CD4-positive, alpha-beta T cell treated with Interleukin-6 for 4 hours (primary cell): ENCODE measurements at regions not wholly inside any gene's neighbourhood (a gene's known extent, or its start where the extent isn't known, plus 50 kb on each side); places are given as distances from the start of the nearest gene placed in this dataset.
"Not testable (repeated sequence)": the region's sequence is repeated elsewhere in the genome, so short reads cannot be mapped to it uniquely, and the experiment has no call there.

ENCODE experiments used
- DNase-seq: peaks from one replicate; pipeline ENCODE4 v3.0.0-alpha.2; 2020; ENCODE audit warnings: mixed read lengths

GRCh38 chr12:34306133-34306830, 284.0 kb downstream of the ALG10 start:
- DNase-seq = no peak

DNA sequence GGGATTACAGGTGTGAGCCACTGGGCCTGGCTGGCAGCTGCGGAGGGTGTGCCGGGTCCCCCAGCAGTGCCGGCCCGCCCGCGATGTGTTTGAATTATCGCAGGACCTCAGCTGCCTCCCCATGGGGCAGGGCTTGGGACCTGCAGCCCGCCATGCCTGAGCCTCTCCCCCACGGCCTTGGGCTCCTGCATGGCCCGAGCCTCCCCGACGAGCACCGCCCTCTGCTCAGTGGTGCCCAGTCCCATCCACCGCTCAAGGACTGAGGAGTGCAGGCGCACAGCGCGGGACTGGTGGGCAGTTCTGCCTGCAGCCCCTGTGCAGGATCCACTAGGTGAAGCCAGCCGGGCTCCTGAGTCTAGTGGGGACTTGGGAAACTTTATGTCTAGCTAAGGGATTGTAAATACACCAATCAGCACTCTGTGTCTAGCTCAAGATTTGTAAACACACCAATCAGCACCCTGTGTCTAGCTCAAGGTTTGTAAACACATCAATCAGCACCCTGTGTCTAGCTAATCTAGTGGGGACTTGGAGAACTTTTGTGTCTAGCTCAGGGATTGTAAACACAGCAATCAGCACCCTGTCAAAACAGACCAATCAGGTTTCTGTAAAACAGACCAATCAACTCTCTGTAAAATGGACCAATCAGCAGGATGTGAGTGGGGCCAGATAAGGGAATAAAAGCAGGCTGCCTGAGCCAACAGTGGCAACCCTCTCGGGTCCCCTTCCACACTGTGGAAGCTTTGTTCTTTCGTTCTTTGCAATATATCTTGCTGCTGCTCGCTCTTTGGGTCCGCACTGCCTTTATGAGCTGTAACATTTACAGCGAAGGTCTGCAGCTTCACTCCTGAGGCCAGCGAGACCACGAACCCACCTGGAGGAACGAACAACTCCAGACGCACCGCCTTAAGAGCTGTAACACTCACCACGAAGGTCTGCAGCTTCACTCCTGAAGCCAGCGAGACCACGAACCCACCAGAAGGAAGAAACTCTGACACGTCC, 287.8 kb downstream of the ALG10 start:
- not testable (repeated sequence) for DNase-seq

DNA sequence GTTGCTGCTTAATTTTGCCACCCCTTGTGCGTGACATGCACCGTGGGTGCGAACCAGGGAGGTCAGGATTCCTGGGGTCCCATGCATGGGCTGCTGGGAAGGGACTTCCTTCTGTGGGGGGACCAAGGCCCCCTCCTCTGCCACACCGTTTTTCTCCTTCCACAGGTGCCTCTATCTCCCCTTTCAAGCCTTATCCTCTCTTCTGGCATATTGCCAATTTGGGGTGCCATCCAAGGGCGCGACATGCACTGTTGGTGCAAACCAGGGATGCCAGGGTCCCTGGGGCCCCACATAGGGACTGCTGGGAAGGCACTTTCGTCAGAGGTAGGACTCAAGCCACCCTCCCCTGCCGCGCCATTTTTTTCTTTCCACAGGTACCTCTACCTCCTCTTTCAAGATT, 289.0 kb downstream of the ALG10 start:
- no peak for DNase-seq

GRCh38 chr12:34327671-34328070, 305.4 kb downstream of the ALG10 start:
- no peak for DNase-seq

DNA sequence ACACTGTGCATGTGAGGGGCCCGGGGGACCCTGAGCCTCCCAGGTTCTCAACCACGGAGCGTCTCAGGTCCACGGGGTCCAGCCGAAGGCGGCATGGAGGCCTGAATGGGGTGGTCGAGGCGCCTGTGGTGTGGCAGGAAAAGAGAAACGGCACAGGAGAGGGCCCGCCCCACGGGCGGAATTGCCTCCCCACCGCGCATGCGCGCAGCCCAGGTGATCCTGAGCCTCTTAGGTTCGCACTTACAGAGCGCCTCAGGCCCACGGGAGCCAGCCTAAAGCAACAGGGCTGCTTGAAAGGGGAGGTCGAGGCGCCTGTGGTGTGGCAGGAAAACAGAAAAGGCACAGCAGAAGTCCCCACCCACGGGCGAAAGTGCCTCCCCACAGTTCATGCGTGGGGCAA, 311.0 kb downstream of the ALG10 start:
- DNase-seq = no peak

- no peak for DNase-seq
Measured at GRCh38 chr12:34334538-34334937, 312.2 kb downstream of the ALG10 start.

GRCh38 chr12:34334953-34335743, 312.9 kb downstream of the ALG10 start:
- no peak for DNase-seq

DNA sequence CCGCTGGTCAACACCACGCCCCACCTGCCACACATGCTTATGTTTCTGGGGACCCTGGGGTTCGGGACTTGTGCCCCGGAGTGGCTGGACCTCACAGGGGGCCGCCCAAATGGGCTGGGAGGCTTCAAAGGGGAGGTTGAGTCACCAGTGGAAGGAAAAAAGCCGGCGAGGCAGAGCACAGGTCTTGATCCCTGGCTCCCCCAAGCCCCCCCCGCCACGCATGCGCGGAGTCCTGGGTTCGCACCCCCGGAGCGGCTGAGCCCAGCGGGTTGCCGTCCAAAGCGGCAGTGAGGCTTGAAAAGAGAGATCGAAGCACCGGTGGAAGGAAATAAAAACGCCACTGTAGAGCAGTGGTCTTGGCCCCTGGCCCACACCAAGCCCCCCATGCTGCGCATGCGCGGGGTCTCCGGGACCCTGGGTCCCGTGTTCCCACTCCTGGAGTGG, 313.5 kb downstream of the ALG10 start:
- no peak for DNase-seq

DNA sequence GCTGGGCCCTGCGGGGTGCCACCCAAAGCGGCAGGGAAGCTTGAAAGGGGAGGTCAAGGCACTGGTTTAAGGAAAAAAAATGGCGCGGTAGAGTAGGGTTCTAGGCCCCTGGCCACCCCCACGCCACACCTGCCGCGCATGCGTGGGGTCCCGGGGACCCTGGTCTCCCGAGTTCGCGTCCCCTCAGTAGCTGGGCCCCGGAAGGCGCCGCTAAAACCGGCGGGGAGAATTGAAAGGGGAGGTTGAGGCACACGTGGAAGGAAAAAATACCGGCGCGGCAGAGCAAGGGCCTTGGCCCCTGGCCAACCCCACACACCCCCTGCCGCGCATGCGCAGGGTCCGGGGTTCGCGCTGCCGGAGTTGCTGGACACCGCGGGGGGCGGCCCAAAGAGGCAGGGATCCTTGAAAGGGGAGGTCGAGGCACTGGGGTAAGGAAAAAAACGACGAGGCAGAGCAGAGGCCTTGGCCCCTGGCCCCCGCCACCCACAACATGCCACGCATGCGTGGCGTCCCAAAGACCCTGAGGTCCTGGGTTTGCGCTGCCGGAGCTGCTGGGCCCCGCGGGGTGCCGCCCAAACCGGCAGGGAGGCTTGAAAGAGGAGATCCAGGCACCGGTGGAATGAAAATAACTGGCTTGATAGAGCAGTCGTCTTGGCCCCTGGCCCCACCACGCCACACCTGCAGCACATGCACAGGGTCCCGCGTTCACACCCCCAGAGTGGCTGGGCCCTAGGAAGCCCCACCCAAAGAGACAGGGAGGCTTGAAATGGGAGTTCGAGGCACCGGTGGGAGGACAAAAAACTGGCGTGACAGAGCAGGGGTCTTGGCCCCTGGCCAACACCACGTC, 314.5 kb downstream of the ALG10 start:
- no peak for DNase-seq

DNA sequence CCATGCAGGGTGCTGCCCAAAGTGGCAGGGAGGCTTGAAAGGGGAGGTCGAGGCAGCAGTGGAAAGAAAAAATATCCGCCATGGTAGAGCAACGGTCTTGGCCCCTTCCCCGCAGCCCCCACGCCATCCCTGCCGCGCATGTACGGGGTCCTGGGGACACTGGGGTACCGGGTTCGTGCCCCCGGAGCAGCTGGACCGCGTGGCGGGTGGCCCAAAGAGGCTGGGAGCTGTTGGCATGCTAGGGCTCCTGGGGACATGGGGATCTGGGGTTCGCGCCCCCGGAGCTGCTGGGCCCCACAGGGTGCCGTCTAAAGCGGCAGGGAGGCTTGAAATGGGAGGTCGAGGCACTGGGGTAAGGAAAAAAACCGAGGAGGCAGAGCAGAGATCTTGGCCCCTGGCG, 316.5 kb downstream of the ALG10 start:
- no peak for DNase-seq

DNA sequence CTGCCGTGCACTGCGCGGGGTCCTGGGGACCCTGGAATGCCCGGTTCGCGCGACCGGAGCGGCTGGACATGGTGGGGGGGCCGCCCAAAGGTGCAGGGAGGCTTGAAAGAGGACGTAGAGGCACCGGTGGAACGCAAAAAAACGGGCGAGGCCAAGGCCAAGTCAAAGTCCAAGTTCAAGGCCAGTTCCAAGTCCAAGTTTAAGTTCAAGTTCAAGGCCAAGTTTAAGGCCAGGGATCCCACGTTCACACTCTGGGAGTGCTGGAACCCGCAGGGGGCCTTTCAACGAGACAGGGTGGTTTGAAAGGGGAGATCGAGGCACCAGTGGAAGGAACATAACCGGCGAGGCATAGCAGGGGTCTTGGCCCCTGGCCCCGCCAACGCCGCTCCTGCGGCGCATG, 317.6 kb downstream of the ALG10 start:
- no peak for DNase-seq

DNA sequence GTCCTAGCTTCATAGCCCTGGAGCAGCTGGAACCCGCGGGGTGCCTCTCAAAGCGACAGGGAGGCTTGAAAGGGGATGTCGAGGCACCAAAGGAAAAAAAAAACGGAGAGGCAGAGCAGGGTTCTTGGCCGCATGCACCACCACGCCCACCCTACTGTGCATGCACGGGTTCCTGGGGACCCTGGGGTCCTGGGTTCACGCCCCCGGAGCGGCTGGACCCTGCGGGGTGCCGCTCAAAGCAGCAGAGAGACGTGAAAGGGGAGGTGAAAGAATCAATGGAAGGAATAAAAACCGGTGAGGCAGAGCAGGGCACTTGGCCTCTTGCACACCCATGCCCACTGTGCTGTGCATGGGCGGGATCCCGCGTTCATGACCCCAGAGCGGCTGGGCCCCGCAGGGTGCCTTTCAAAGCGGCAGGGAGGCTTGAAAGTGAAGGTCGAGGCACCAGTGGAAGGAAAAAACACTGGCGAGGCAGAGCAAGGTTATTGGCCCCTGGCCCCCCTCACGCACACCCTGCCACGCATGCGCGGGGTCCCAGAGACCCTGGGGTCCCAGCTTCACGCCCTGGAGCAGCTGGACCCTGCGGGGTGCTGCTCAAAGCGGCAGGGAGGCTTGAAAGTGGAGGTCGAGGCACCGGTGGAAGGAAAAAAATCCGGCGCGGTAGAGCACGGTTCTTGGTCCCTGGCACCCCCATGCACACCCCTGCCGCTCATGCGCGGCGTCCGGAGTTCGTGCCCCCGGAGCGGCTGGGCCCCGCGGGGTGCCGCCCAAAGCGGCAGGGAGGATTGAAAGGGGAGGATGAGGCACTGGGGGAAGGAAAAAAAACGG, 318.5 kb downstream of the ALG10 start:
- no peak for DNase-seq

- DNase-seq = no peak
Measured at GRCh38 chr12:34341362-34341733, 319.1 kb downstream of the ALG10 start.

GRCh38 chr12:34342048-34342447, 319.8 kb downstream of the ALG10 start:
- no peak for DNase-seq

GRCh38 chr12:34343345-34343744, 321.0 kb downstream of the ALG10 start:
- no peak for DNase-seq

- no peak for DNase-seq
Measured at GRCh38 chr12:34343766-34344165, 321.5 kb downstream of the ALG10 start.

DNA sequence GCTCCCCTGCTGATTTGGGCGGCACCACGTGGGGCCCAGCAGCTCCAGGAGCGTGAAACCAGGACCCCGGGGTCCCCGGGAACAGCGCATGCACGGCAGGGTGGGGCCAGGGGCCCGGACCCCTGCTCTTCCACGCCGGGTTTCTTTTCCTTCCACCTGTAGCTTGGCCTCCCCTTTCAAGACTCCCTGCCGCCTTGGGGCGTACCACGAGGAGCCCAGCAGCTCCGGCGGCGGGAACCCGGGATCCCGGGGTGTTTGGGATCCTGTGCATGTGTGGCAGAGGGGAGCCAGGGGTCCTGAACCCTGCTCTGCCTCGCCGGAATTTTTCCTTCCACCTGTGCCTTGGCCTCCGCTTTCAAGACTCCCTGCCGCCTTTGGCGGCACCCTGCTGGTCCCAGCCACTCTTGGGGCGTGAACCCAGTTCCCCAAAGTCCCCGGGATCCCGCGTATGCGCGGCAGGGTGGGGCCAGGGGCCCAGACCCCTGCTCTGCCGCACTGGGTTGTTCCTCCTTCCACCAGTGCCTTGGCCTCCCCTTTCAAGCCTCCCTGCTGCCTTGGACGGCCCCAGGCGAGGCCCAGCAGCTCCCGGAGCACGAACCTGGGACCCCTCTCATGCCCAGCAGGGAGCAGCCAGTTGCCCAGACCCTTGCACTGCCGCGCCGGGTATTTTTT, 322.7 kb downstream of the ALG10 start:
- no peak for DNase-seq

GRCh38 chr12:34345801-34346200, 323.5 kb downstream of the ALG10 start:
- no peak for DNase-seq

DNA sequence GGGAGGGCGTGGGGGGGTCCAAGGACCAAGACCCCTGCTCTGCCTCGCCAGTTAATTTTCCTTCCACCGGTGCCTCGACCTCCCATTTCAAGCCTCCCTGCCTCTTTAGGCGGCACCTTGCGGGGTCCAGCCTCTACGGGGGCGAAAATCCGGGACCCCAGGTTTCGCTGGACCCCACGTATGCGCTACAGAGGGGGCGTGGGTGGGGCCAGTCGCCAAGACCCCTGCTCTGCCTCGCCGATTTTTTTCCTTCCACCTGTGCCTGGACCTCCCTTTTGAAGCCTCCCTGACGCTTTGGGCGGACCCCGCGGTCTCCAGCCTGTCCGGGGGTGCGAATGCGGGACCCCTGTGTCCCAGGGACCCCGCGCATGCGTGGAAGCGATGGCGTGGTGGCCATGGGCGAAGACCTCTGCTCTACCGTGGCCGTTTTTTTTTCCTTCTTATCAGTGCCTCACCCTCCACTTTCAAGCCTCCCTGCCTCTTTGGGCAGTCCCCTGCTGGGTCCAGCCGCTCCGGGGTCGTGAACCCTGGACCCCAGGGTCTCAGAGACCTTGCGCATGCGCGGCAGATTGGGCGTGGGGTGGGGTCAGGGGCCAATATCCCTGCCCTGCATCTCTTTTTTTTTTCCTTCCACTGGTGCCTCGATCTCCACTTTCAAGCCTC, 324.2 kb downstream of the ALG10 start:
- DNase-seq = no peak

- no peak for DNase-seq
Measured at GRCh38 chr12:34347367-34347766, 325.1 kb downstream of the ALG10 start.
